CD4-positive, alpha-beta T cell (primary cell): ENCODE measurements at regions not wholly inside any gene's neighbourhood (a gene's known extent, or its start where the extent isn't known, plus 50 kb on each side); places are given as distances from the start of the nearest gene placed in this dataset.

Source experiments
- ATAC-seq: fragments of 200-7000 bp; cut with Tn5 transposase; one replicate; pipeline ENCODE4 v1.10.0; 2022; ENCODE audit warnings: mild to moderate bottlenecking; ENCODE audit not compliant: poor library complexity
- CTCF ChIA-PET: fragments of 350-600 bp; sonication (Branson Sonifier 250); formaldehyde crosslinking; loops from one replicate; lab custom pipeline; 2021; ENCODE audit warnings: antibody characterized with exemption, inconsistent platforms; lab: Charles Lee
- POLR2A ChIA-PET: fragments of 350-600 bp; sonication (Branson Sonifier 250); formaldehyde crosslinking; loops from one replicate; lab custom pipeline; 2021; ENCODE audit warnings: antibody characterized with exemption, inconsistent platforms; lab: Charles Lee
- DNase-seq, 14 experiments: peaks; one replicate each; pipeline ENCODE4 v3.0.0-alpha.2; 2013 to 2020; ENCODE audit warnings: mixed read lengths in 2 of 14
- H3K27ac ChIP-seq, 2 donors: one replicate each; pipeline versions ENCODE4 v1.5.1 to v1.7.0; 2013; ENCODE audit warnings: low read length in 2 of 2, low read depth in 1 of 2, mild to moderate bottlenecking in 1 of 2
- H3K27me3 ChIP-seq, 2 experiments: 1 replicate in 1 of 2; 2 replicates in 1 of 2; pipeline versions ENCODE4 v1.6.1 to v1.7.0; 2013; ENCODE audit warnings: low read length in 2 of 2, control low read depth in 1 of 2, mild to moderate bottlenecking in 1 of 2, moderate library complexity in 1 of 2; ENCODE audit not compliant: insufficient read depth in 2 of 2, control insufficient read depth in 1 of 2
- H3K36me3 ChIP-seq: one replicate; pipeline ENCODE4 v1.6.1; 2013; ENCODE audit warnings: low read length, control low read depth; ENCODE audit not compliant: insufficient read depth
- H3K4me1 ChIP-seq: one replicate; pipeline ENCODE4 v1.6.1; 2013; ENCODE audit warnings: low read length, control low read depth; ENCODE audit not compliant: insufficient read depth
- H3K4me3 ChIP-seq: one replicate; pipeline ENCODE4 v1.5.1; 2013; ENCODE audit warnings: mild to moderate bottlenecking, low read length, moderate library complexity
- H3K9me3 ChIP-seq, 2 experiments: 1 replicate in 1 of 2; 2 replicates in 1 of 2; pipeline versions ENCODE4 v1.6.1 to v1.7.0; 2013; ENCODE audit warnings: low read length in 2 of 2, mild to moderate bottlenecking in 2 of 2, control low read depth in 1 of 2, moderate library complexity in 1 of 2; ENCODE audit not compliant: control insufficient read depth in 1 of 2, insufficient read depth in 1 of 2
- H3K27ac Mint-ChIP-seq: one replicate; pipeline ENCODE4 v1.8.0; 2020; ENCODE audit warnings: mixed read lengths
- H3K27me3 Mint-ChIP-seq: one replicate; pipeline ENCODE4 v1.8.0; 2021; ENCODE audit warnings: mixed read lengths
- H3K36me3 Mint-ChIP-seq: one replicate; pipeline ENCODE4 v1.8.0; 2021; ENCODE audit warnings: low read depth, mixed read lengths
- H3K4me1 Mint-ChIP-seq: one replicate; pipeline ENCODE4 v1.8.0; 2021; ENCODE audit warnings: low read depth, mixed read lengths
- H3K4me3 Mint-ChIP-seq: one replicate; pipeline ENCODE4 v1.8.0; 2020; ENCODE audit warnings: mild to moderate bottlenecking, mixed read lengths
- H3K9me3 Mint-ChIP-seq: one replicate; pipeline ENCODE4 v1.8.0; 2020; ENCODE audit warnings: mixed read lengths
- intact Hi-C, 2 experiments: fragments of 100-400 bp; cut with DNase I in 1 of 2; cut with micrococcal nuclease in 1 of 2; formaldehyde crosslinking; loops; one replicate each; pipeline versions ENCODE4 v1.15.1 to v1.9.0; 2023 to 2025; cut with DNase I, micrococcal nuclease
- TF ChIP-seq, protein P1 (sequence below): fragments of 200-600 bp; IDR thresholded peaks from one replicate; pipeline ENCODE4 v1.8.0; 2022; ENCODE audit warnings: antibody characterized with exemption, mild to moderate bottlenecking

DNA sequence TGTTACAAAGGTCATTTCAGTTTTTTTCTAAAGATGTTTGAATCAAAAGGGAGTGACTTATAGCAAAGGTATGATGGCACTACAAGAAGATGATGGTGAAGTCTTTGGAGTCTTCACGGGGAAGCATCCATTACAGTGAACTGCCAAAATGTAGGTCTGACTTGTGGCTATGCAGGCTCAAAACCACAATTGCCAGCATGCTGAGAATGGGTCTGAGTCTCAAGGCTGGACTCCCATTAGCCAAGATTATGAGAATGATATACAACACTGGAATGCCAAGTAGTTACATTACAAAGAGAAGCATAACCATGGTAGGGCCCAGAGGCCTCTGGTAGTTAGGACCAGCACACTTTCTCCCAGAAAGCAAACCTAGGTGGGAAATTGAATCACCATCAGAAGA, 194.2 kb downstream of the MTHFS start:
- Histone ChIP-seq H3K27me3 (peaks cover 0 to 5% of the 10 kb centered on the region in 2 experiments), H3K4me3 (no peak overlapping the region), H3K9me3 (no peaks in the 10 kb centered on the region), H3K4me1 (no peaks in the 10 kb centered on the region), H3K27ac (no peak overlapping the region), H3K36me3 (no peaks in the 10 kb centered on the region)
- POLR2A ChIA-PET, result no interaction called here
- CTCF ChIA-PET, result no interaction called here
- no peak for ATAC-seq
- Mint-ChIP-seq H3K4me1 (no peaks in the 10 kb centered on the region), H3K27ac (no peak overlapping the region), H3K4me3 (no peak overlapping the region), H3K36me3 (no peaks in the 10 kb centered on the region), H3K27me3 (peaks cover 24% of the 10 kb centered on the region), H3K9me3 (no peaks in the 10 kb centered on the region)
- TF ChIP-seq, protein P1, sequence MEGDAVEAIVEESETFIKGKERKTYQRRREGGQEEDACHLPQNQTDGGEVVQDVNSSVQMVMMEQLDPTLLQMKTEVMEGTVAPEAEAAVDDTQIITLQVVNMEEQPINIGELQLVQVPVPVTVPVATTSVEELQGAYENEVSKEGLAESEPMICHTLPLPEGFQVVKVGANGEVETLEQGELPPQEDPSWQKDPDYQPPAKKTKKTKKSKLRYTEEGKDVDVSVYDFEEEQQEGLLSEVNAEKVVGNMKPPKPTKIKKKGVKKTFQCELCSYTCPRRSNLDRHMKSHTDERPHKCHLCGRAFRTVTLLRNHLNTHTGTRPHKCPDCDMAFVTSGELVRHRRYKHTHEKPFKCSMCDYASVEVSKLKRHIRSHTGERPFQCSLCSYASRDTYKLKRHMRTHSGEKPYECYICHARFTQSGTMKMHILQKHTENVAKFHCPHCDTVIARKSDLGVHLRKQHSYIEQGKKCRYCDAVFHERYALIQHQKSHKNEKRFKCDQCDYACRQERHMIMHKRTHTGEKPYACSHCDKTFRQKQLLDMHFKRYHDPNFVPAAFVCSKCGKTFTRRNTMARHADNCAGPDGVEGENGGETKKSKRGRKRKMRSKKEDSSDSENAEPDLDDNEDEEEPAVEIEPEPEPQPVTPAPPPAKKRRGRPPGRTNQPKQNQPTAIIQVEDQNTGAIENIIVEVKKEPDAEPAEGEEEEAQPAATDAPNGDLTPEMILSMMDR, result no peak
- DNase-seq, result no peak
- intact Hi-C loops, result no loop called here

DNA sequence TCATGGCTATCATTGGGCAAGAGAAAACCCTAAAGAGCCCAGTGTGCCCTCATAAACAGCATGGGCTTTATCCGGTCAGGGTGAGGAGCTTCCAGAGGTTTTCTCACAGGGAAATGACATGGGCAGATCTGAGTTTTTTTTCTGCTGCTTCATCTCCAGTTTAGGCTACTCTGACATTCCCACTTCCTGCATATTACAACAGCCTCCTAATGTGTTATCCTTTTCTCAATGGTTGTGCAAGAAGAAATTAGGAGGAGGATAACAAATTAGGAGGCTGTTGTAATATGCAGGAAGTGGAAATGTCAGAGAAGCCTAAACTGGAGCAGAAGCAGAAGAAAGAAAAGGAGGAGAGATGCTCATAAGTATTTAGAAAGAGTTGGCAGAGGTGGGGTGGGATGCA, 175.6 kb downstream of the MTHFS start:
- H3K4me1 ChIP-seq, result no peaks in the 10 kb centered on the region
- H3K4me3 Mint-ChIP-seq, result no peak overlapping the region
- no peaks in the 10 kb centered on the region for H3K9me3 ChIP-seq
- no peaks in the 10 kb centered on the region for H3K9me3 Mint-ChIP-seq
- DNase-seq (no peak), ATAC-seq (no peak)
- intact Hi-C loops, result no loop called here
- ChIA-PET CTCF (no interaction called here), POLR2A (no interaction called here)
- no peaks in the 10 kb centered on the region for H3K4me1 Mint-ChIP-seq
- no peaks in the 10 kb centered on the region for H3K27me3 ChIP-seq
- peaks cover 13% of the 10 kb centered on the region for H3K27me3 Mint-ChIP-seq
- H3K4me3 ChIP-seq, result no peak overlapping the region
- H3K27ac Mint-ChIP-seq, result no peak overlapping the region
- no peak overlapping the region for H3K27ac ChIP-seq
- no peaks in the 10 kb centered on the region for H3K36me3 ChIP-seq
- no peaks in the 10 kb centered on the region for H3K36me3 Mint-ChIP-seq
- TF ChIP-seq, protein P1, result no peak

DNA sequence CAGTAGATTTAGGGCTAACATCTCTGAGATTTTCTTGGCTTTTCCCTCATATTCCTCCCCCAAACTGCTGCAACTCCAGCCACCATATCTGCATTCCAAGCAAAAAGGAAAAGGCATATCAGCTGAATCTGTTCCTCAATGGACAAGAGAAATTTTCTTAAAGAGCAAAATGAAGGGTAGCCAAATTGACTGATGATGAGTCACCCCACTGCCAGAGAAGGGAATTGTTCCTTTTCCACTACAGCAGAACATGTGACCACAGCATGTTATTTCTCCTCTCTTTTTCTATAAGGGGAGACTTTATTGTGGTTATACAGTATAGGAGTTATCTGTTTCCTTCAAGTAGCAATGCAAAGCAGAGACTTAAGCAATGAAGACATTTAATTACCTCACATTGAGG, 172.5 kb downstream of the MTHFS start:
- Histone ChIP-seq H3K4me3 (no peak overlapping the region), H3K4me1 (no peaks in the 10 kb centered on the region), H3K9me3 (no peaks in the 10 kb centered on the region), H3K27me3 (no peaks in the 10 kb centered on the region), H3K36me3 (no peaks in the 10 kb centered on the region), H3K27ac (no peak overlapping the region)
- H3K27me3 Mint-ChIP-seq, result peaks cover 37% of the 10 kb centered on the region
- no peaks in the 10 kb centered on the region for H3K36me3 Mint-ChIP-seq
- intact Hi-C loops, result no loop called here
- no peak overlapping the region for H3K27ac Mint-ChIP-seq
- ATAC-seq (no peak), DNase-seq (no peak)
- H3K4me1 Mint-ChIP-seq, result no peaks in the 10 kb centered on the region
- H3K9me3 Mint-ChIP-seq, result no peaks in the 10 kb centered on the region
- no peak overlapping the region for H3K4me3 Mint-ChIP-seq
- CTCF ChIA-PET, result no interaction called here
- TF ChIP-seq, protein P1, result no peak
- POLR2A ChIA-PET, result no interaction called here
